HS-5 (cell line): ENCODE measurements at regions not wholly inside any gene's neighbourhood (a gene's known extent, or its start where the extent isn't known, plus 50 kb on each side); places are given as distances from the start of the nearest gene placed in this dataset.
"Not testable (repeated sequence)": the region's sequence is repeated elsewhere in the genome, so short reads cannot be mapped to it uniquely, and the experiment has no call there.

Experiments used
- DNase-seq: peaks from one replicate; pipeline ENCODE4 v3.0.0-alpha.2; 2012; ENCODE audit warnings: low read depth

GRCh38 chr5:92695123-92696003, 885.7 kb downstream of the NR2F1-AS1 start:
- DNase-seq: no peak

- no peak for DNase-seq
Measured at GRCh38 chr5:92694067-92694466, 887.0 kb downstream of the NR2F1-AS1 start.

- DNase-seq: not testable (repeated sequence)
Measured at GRCh38 chr5:92691955-92692354, 889.1 kb downstream of the NR2F1-AS1 start.

- DNase-seq: peak; percentile 31
Measured at GRCh38 chr5:92687821-92688722, 892.9 kb downstream of the NR2F1-AS1 start.

GRCh38 chr5:92678640-92679039, 902.4 kb downstream of the NR2F1-AS1 start:
- no peak for DNase-seq

GRCh38 chr5:92676215-92677165, 904.5 kb downstream of the NR2F1-AS1 start:
- DNase-seq: no peak

- DNase-seq: no peak
Measured at GRCh38 chr5:92674321-92674720, 906.7 kb downstream of the NR2F1-AS1 start.

GRCh38 chr5:92665506-92665905, 915.5 kb downstream of the NR2F1-AS1 start:
- no peak for DNase-seq

GRCh38 chr5:92662741-92663140, 918.3 kb downstream of the NR2F1-AS1 start:
- DNase-seq: no peak

- no peak for DNase-seq
Measured at GRCh38 chr5:92659246-92659645, 921.8 kb downstream of the NR2F1-AS1 start.

GRCh38 chr5:92654601-92655000, 926.4 kb downstream of the NR2F1-AS1 start:
- not testable (repeated sequence) for DNase-seq

- no peak for DNase-seq
Measured at GRCh38 chr5:92653730-92654461, 927.1 kb downstream of the NR2F1-AS1 start.

GRCh38 chr5:92652756-92653155, 928.3 kb downstream of the NR2F1-AS1 start:
- DNase-seq: peak; percentile 25

- no peak for DNase-seq
Measured at GRCh38 chr5:92644266-92644886, 936.6 kb downstream of the NR2F1-AS1 start.

GRCh38 chr5:92641031-92641962, 939.7 kb downstream of the NR2F1-AS1 start:
- DNase-seq: peak; percentile 14

- DNase-seq: no peak
Measured at GRCh38 chr5:92640340-92640739, 940.7 kb downstream of the NR2F1-AS1 start.

GRCh38 chr5:92637960-92638359, 943.1 kb downstream of the NR2F1-AS1 start:
- DNase-seq: no peak

- DNase-seq: no peak
Measured at GRCh38 chr5:92637247-92637646, 943.8 kb downstream of the NR2F1-AS1 start.

- DNase-seq: no peak
Measured at GRCh38 chr5:92635001-92635461, 946.0 kb downstream of the NR2F1-AS1 start.
